ENCODE measurements at regions not wholly inside any gene's neighbourhood (a gene's known extent, or its start where the extent isn't known, plus 50 kb on each side); places are given as distances from the start of the nearest gene placed in this dataset.

DNA sequence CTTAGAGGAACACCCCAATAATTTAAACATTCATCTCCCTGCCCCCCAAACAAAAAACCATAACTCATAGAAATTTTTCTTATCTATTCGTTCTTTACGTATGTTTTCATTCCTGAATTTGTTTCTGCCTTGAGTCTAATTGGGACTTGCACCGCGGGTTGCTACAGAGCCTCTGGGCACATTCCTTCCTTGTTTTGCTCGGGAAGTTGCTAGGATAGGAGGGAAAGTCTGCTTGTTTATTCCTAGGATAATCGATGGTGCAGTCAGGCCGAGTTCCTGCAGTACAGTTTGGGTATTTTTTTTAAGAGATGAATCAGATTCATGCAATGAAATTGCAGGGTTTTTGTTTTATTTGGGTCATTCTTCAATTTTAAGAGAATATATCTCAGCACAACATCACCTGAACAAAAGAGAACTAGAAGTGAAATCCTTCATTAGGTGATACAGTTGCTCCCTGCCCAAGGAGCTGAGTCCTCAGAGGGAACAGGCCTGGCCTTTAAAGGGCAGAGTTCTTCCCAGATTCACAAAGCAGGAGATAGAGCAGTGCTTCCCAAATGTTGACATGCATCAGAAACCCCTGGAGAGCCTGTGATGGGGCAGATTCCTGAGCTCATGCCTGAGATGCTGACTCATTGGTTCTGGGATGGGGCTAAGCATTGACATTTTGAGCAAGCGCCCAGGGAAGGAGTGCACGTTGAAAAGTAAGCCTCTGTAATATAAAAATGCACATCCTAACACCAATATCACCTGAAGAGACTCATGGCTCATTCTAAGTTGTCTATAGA is 114.9 kb upstream of the FAM9B start:
- no peak for TF ChIP-seq POLR2AphosphoS5 (IDR thresholded peaks at IDR 0.05)
- TF ChIP-seq, protein P1, sequence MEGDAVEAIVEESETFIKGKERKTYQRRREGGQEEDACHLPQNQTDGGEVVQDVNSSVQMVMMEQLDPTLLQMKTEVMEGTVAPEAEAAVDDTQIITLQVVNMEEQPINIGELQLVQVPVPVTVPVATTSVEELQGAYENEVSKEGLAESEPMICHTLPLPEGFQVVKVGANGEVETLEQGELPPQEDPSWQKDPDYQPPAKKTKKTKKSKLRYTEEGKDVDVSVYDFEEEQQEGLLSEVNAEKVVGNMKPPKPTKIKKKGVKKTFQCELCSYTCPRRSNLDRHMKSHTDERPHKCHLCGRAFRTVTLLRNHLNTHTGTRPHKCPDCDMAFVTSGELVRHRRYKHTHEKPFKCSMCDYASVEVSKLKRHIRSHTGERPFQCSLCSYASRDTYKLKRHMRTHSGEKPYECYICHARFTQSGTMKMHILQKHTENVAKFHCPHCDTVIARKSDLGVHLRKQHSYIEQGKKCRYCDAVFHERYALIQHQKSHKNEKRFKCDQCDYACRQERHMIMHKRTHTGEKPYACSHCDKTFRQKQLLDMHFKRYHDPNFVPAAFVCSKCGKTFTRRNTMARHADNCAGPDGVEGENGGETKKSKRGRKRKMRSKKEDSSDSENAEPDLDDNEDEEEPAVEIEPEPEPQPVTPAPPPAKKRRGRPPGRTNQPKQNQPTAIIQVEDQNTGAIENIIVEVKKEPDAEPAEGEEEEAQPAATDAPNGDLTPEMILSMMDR (IDR thresholded peaks at IDR 0.05) = no peak

Data from suprapubic skin (tissue), 3 donors.